GM13976 (cell line): ENCODE measurements at regions not wholly inside any gene's neighbourhood (a gene's known extent, or its start where the extent isn't known, plus 50 kb on each side); places are given as distances from the start of the nearest gene placed in this dataset.

Experiments used
- DNase-seq: peaks from one replicate; pipeline ENCODE4 v3.0.0; 2012; ENCODE audit warnings: low spot score
- in situ Hi-C: fragments of 300-500 bp; cut with MboI; formaldehyde crosslinking; loops from one replicate; pipeline ENCODE4 v1.12.0; 2022; ENCODE audit warnings: low sequenced_read_pairs, mixed read lengths, inconsistent platforms; ENCODE audit not compliant: unreplicated experiment
- TF ChIP-seq, protein P1 (sequence below): IDR thresholded peaks from 2 replicates; pipeline ENCODE4 v1.5.1; 2012; ENCODE audit warnings: borderline replicate concordance, mild to moderate bottlenecking; ENCODE audit not compliant: insufficient read depth; ENCODE audit errors: extremely low read depth, missing control alignments, control extremely low read depth

DNA sequence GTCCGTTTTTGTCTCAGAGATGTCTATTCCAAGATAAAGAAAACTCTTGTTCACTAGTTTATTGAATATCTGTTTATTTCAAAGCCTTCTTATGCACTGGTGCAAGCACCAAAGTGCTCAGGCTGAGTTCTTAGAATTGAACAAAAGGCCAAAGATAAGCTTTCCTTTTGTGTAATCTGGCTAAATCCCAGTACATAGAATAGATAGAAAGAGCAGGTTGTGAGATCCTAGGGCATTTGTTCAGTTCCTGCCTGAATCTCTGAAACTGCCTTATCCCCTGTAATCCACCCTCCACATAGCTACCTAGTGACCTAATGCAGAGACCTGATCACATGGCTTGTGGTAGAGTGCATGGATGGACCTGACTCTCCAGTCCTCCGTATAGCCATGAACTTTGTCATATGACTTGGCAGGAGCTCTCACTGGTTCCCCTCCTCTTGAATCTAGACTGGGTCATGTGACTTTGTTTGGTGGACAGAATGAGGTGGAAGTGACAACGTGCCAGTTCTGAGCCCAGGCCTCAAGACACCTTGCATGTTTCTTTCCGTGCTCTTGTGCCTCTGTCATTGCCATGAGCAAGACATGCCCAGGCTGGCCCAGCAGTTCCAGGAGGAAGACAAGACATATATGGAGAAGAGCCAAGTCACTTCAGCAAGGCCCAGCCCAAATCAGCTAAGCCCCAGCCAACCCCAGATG is 139.3 kb upstream of the SHB start:
- TF ChIP-seq, protein P1, sequence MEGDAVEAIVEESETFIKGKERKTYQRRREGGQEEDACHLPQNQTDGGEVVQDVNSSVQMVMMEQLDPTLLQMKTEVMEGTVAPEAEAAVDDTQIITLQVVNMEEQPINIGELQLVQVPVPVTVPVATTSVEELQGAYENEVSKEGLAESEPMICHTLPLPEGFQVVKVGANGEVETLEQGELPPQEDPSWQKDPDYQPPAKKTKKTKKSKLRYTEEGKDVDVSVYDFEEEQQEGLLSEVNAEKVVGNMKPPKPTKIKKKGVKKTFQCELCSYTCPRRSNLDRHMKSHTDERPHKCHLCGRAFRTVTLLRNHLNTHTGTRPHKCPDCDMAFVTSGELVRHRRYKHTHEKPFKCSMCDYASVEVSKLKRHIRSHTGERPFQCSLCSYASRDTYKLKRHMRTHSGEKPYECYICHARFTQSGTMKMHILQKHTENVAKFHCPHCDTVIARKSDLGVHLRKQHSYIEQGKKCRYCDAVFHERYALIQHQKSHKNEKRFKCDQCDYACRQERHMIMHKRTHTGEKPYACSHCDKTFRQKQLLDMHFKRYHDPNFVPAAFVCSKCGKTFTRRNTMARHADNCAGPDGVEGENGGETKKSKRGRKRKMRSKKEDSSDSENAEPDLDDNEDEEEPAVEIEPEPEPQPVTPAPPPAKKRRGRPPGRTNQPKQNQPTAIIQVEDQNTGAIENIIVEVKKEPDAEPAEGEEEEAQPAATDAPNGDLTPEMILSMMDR: no peak
- in situ Hi-C loops: loop anchor here (10.0 kb wide), 1 partner anchor 64 kb away; no protein-coding TSS in a partner anchor
- DNase-seq: no peak

DNA sequence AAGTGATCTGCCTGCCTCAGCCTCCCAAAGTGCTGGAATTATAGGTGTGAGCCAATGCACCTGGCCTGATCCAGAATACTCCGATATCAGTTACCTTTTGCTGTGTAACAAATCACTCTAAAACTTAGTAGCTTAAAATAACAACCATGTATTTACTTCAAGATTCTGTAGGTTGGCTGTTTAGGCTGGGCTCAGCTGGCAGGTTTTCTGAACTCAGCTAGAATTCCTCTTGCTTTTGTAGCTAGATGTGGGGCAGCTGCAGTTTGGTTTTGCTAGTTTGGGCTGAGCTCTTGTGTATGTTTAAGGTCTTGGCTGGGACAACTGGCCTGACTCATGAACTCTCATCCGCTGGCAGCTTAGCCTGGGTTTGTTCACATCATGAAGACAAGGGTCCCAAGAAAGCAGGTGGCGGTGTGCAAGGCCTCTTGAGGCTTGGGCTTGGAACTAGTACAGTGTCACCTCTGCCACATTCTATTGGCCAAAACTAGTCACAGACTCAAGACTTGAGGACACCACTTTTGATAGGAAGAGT is 138.3 kb upstream of the SHB start:
- in situ Hi-C loops: loop anchor here (10.0 kb wide), 1 partner anchor 63 kb away; no protein-coding TSS in a partner anchor
- TF ChIP-seq, protein P1: no peak
- DNase-seq: no peak

DNA sequence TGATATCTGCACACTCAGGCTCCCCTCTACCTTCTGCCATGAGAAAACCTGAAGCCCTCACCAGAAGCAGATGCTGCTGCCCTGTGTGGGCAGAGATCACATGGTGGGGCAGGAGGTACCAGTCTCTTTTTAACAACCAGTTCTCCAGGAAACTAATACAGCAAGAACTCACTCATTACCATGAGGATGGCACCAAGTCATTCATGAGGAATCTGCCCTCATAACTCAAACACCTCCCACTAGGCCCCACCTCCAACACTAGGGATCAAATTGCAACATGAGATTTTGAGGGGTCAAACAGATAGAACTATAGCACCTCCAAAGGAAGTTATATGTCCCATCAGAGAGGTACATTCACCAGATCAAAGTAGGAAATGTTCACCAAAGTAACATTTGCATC is 136.3 kb upstream of the SHB start:
- DNase-seq: no peak
- TF ChIP-seq, protein P1: no peak
- in situ Hi-C loops: loop anchor here (10.0 kb wide), 1 partner anchor 60 kb away; no protein-coding TSS in a partner anchor

DNA sequence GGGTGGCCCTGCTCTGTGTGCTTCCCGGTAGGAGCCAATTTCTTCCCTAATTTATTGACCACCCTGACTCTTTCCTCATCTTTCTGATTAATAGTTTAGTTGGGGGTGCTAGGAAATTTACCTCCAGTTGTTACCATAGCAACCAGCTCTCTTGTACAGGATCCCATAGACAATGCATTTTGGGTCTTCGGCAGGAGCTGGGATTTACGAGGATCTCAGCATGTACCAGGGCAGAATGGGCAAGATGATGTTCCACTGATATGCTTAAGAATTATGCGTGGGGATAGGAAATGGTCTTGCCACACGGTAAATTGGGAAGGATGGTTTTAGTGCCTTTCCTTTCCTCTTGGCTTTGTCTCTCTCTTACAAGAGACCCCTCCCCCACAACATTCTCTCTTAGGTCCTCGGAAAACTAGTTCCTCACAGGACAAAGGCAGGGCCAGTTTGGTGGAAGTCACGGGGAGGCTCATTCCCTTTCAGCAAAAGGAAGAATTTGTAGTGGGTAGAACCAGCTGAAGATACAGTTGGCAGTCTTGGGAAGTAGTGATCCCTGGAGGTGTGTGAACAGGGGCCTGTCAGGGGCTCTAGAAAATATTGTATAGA is 133.4 kb upstream of the SHB start:
- TF ChIP-seq, protein P1: no peak
- in situ Hi-C loops: loop anchor here (10.0 kb wide), 1 partner anchor 58 kb away; no protein-coding TSS in a partner anchor
- no peak for DNase-seq

DNA sequence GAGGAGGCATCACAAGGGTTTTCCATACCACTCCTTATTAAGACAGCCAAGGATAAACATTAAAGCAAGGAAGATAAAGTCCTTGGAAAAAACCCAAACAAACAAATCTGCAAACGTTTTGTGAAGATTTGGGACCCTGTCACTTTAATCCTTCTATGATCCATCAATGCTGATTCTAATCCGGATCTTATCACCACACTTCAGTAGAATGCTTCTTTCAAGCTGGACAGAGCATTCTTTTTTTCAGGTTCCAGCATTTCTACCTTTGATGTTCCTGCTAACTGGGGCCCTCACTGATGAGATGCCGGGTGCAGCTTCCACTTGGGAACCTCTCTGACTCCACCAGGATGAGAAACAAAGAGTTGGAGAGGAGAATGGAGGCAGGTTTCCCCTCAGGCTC is 132.8 kb upstream of the SHB start:
- in situ Hi-C loops: loop anchor here (10.0 kb wide), 1 partner anchor 57 kb away; no protein-coding TSS in a partner anchor
- DNase-seq: no peak
- TF ChIP-seq, protein P1: no peak

DNA sequence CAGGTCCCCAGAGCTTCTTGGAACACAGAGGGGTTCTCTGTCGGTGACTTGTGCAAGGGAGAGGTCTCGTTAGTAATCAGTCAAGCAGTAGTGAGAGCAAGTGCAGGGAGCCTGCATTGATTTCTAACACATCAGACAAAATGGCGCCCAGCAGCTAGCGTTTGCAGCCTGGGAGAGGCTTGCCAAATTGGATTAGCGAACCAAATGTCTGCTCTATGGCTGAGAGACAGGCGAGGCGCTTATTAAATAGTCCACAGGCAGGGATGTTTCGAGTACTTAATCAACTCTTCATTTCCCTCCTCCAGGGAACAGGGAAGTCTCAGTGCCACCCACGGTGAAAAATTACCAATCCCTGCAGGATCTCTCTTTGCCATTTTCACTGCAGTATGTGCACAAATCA is 131.4 kb upstream of the SHB start:
- TF ChIP-seq, protein P1: no peak
- no peak for DNase-seq
- in situ Hi-C loops: loop anchor here (10.0 kb wide), 1 partner anchor 56 kb away; no protein-coding TSS in a partner anchor
